H1 (cell line): ENCODE measurements at regions not wholly inside any gene's neighbourhood (a gene's known extent, or its start where the extent isn't known, plus 50 kb on each side); places are given as distances from the start of the nearest gene placed in this dataset.

ENCODE experiments used
- ASH2L ChIP-seq: fragments of 200-600, 300-600 bp; sonication (generic); IDR thresholded peaks from one replicate; pipeline ENCODE4 v1.7.1; 2017; ENCODE audit warnings: low read length
- ATF2 ChIP-seq: IDR thresholded peaks from 2 replicates; pipeline ENCODE4 v1.6.1; 2012; ENCODE audit warnings: low read length, inconsistent platforms
- BCL11A ChIP-seq, 2 experiments: IDR thresholded peaks; one replicate each; pipeline ENCODE4 v1.6.1; 2011; ENCODE audit warnings: low read depth in 2 of 2, low read length in 2 of 2, mild to moderate bottlenecking in 2 of 2
- CHD7 ChIP-seq: fragments of 300-600 bp; sonication (generic); IDR thresholded peaks from 2 replicates; pipeline ENCODE4 v1.7.1; 2012; ENCODE audit warnings: low read length, moderate library complexity, mild to moderate bottlenecking, inconsistent platforms; ENCODE audit not compliant: insufficient replicate concordance
- CTBP2 ChIP-seq: IDR thresholded peaks from 2 replicates; pipeline ENCODE4 v1.7.0; 2011; ENCODE audit warnings: borderline replicate concordance, mild to moderate bottlenecking, moderate library complexity, mixed read lengths, low read length; ENCODE audit not compliant: insufficient read depth, insufficient read length
- E2F6 ChIP-seq: IDR thresholded peaks from 2 replicates; pipeline ENCODE4 v1.6.1; 2012; ENCODE audit warnings: inconsistent platforms
- JUN ChIP-seq: IDR thresholded peaks from 2 replicates; pipeline ENCODE4 v1.6.1; 2011; ENCODE audit warnings: low read depth, mild to moderate bottlenecking, improper control_type of control experiment, low read length
- JUND ChIP-seq: IDR thresholded peaks from 2 replicates; pipeline ENCODE4 v1.6.1; 2011; ENCODE audit warnings: mild to moderate bottlenecking, improper control_type of control experiment, low read length
- POLR2A ChIP-seq, 2 experiments: IDR thresholded peaks; 1 replicate in 1 of 2; 2 replicates in 1 of 2; pipeline ENCODE4 v1.6.1; 2011; ENCODE audit warnings: low read depth in 2 of 2, low read length in 2 of 2, mild to moderate bottlenecking in 2 of 2; ENCODE audit errors: control extremely low read depth in 1 of 2
- SP4 ChIP-seq: IDR thresholded peaks from 2 replicates; pipeline ENCODE4 v1.6.1; 2012; ENCODE audit warnings: low read length, inconsistent platforms
- TAF1 ChIP-seq: IDR thresholded peaks from 2 replicates; pipeline ENCODE4 v1.6.1; 2011; ENCODE audit warnings: mild to moderate bottlenecking, low read depth, low read length

GRCh38 chrX:147680251-147680650 lies 231.5 kb upstream of the FMR1 start (continued):
- TF ChIP-seq CHD7 (no peak), SP4 (no peak), JUND (no peak), ASH2L (no peak), CTBP2 (no peak), ATF2 (no peak), JUN (no peak), BCL11A (IDR thresholded peaks at IDR 0.05; ENCODE audit: low read depth in 2 of 2, low read length in 2 of 2) (no peak), E2F6 (no peak), POLR2A (IDR thresholded peaks at IDR 0.05; ENCODE audit: control extremely low read depth in 1 of 2, low read depth in 2 of 2, low read length in 2 of 2) (no peak), TAF1 (no peak)
- TF ChIP-seq, all 59 proteins: peak for 0
